ENCODE measurements at regions not wholly inside any gene's neighbourhood (a gene's known extent, or its start where the extent isn't known, plus 50 kb on each side); places are given as distances from the start of the nearest gene placed in this dataset.
"Not testable (repeated sequence)": the region's sequence is repeated elsewhere in the genome, so short reads cannot be mapped to it uniquely, and the experiment has no call there.

- no peak for DNase-seq
Measured at GRCh38 chr4:23161787-23162186, 469.1 kb downstream of the GBA3 start.

- no peak for DNase-seq
Measured at GRCh38 chr4:23153076-23153475, 460.3 kb downstream of the GBA3 start.

GRCh38 chr4:23149815-23150214 lies 457.1 kb downstream of the GBA3 start:
- DNase-seq = no peak

- no peak for DNase-seq
Measured at GRCh38 chr4:23144707-23145106, 452.0 kb downstream of the GBA3 start.

- DNase-seq = no peak
Measured at GRCh38 chr4:23135792-23136645, 443.3 kb downstream of the GBA3 start.

GRCh38 chr4:23134331-23134730 lies 441.6 kb downstream of the GBA3 start:
- no peak for DNase-seq

- no peak for DNase-seq
Measured at GRCh38 chr4:23130845-23131244, 438.1 kb downstream of the GBA3 start.

GRCh38 chr4:23125118-23125517 lies 432.4 kb downstream of the GBA3 start:
- no peak for DNase-seq

GRCh38 chr4:23122666-23123400 lies 430.1 kb downstream of the GBA3 start:
- no peak for DNase-seq

- DNase-seq = no peak
Measured at GRCh38 chr4:23120374-23120773, 427.6 kb downstream of the GBA3 start.

GRCh38 chr4:23117826-23118225 lies 425.1 kb downstream of the GBA3 start:
- DNase-seq = no peak

- DNase-seq = no peak
Measured at GRCh38 chr4:23114538-23114937, 421.8 kb downstream of the GBA3 start.

- no peak for DNase-seq
Measured at GRCh38 chr4:23113104-23113503, 420.4 kb downstream of the GBA3 start.

- DNase-seq = no peak
Measured at GRCh38 chr4:23106516-23106915, 413.8 kb downstream of the GBA3 start.

- DNase-seq = no peak
Measured at GRCh38 chr4:23105759-23106370, 413.1 kb downstream of the GBA3 start.

GRCh38 chr4:23097251-23097650 lies 404.5 kb downstream of the GBA3 start:
- DNase-seq = no peak

GRCh38 chr4:23091711-23092110 lies 399.0 kb downstream of the GBA3 start:
- no peak for DNase-seq

- no peak for DNase-seq
Measured at GRCh38 chr4:23085249-23085568, 392.5 kb downstream of the GBA3 start.

- DNase-seq = no peak
Measured at GRCh38 chr4:23084559-23085248, 392.0 kb downstream of the GBA3 start.

- DNase-seq = no peak
Measured at GRCh38 chr4:23083391-23083790, 390.7 kb downstream of the GBA3 start.

- not testable (repeated sequence) for DNase-seq
Measured at GRCh38 chr4:23080171-23080570, 387.4 kb downstream of the GBA3 start.

- no peak for DNase-seq
Measured at GRCh38 chr4:23070848-23071570, 378.3 kb downstream of the GBA3 start.

GRCh38 chr4:23068756-23069155 lies 376.0 kb downstream of the GBA3 start:
- DNase-seq = no peak

Data from stimulated activated CD4-positive, alpha-beta T cell treated with anti-CD3 and anti-CD28 coated beads, Interleukin-4, amount 100 ng/mL, for 1 hour (primary cell).